Osteocyte (in vitro differentiated cells): ENCODE measurements at regions not wholly inside any gene's neighbourhood (a gene's known extent, or its start where the extent isn't known, plus 50 kb on each side); places are given as distances from the start of the nearest gene placed in this dataset.

Experiments
- DNase-seq: peaks from one replicate; pipeline ENCODE4 v3.0.0; 2021; ENCODE audit warnings: mixed read lengths; ENCODE audit not compliant: unreplicated experiment; ENCODE audit errors: extremely low spot score
- H3K27ac Mint-ChIP-seq: one replicate; pipeline ENCODE4 v1.8.0; 2021; ENCODE audit warnings: mild to moderate bottlenecking, mixed read lengths; ENCODE audit not compliant: unreplicated experiment
- H3K27me3 Mint-ChIP-seq: one replicate; pipeline ENCODE4 v1.8.0; 2021; ENCODE audit warnings: mixed read lengths; ENCODE audit not compliant: unreplicated experiment
- H3K36me3 Mint-ChIP-seq: one replicate; pipeline ENCODE4 v1.8.0; 2021; ENCODE audit warnings: mixed read lengths; ENCODE audit not compliant: unreplicated experiment
- H3K4me1 Mint-ChIP-seq: one replicate; pipeline ENCODE4 v1.8.0; 2021; ENCODE audit warnings: mixed read lengths; ENCODE audit not compliant: unreplicated experiment
- H3K4me3 Mint-ChIP-seq: one replicate; pipeline ENCODE4 v1.8.0; 2021; ENCODE audit warnings: mild to moderate bottlenecking, moderate library complexity, mixed read lengths; ENCODE audit not compliant: unreplicated experiment
- H3K9me3 Mint-ChIP-seq: one replicate; pipeline ENCODE4 v1.8.0; 2021; ENCODE audit warnings: mixed read lengths; ENCODE audit not compliant: unreplicated experiment
- TF ChIP-seq, protein P1 (sequence below): fragments of 200-600 bp; sonication (generic); IDR thresholded peaks from 2 replicates; pipeline ENCODE4 v1.5.0; 2021; ENCODE audit warnings: antibody characterized with exemption, mild to moderate bottlenecking, moderate library complexity

DNA sequence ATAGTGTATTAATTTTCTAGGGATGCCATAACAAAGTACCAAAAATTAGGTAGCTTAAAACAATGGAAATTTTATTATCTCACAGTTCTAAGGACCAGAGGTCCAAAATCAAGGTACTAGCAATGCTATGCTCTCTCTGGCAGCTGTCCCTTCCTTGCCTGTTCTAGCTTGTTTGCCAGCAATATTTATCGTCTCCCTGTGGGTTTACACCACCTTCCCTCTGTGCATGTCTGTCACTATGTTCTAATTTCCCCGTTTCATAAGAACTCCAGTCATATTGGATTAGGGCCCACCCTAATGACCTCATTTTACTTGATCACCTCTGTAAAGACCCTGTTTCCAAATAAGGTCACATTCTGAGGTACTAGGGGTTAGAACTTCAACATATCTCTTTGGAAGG, 217.2 kb downstream of the IBTK start:
- no peak for DNase-seq
- no peaks in the 10 kb centered on the region for H3K27me3 Mint-ChIP-seq
- H3K4me1 Mint-ChIP-seq: peaks cover 52% of the 10 kb centered on the region
- TF ChIP-seq, protein P1, sequence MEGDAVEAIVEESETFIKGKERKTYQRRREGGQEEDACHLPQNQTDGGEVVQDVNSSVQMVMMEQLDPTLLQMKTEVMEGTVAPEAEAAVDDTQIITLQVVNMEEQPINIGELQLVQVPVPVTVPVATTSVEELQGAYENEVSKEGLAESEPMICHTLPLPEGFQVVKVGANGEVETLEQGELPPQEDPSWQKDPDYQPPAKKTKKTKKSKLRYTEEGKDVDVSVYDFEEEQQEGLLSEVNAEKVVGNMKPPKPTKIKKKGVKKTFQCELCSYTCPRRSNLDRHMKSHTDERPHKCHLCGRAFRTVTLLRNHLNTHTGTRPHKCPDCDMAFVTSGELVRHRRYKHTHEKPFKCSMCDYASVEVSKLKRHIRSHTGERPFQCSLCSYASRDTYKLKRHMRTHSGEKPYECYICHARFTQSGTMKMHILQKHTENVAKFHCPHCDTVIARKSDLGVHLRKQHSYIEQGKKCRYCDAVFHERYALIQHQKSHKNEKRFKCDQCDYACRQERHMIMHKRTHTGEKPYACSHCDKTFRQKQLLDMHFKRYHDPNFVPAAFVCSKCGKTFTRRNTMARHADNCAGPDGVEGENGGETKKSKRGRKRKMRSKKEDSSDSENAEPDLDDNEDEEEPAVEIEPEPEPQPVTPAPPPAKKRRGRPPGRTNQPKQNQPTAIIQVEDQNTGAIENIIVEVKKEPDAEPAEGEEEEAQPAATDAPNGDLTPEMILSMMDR: no peak
- H3K9me3 Mint-ChIP-seq: peaks cover 4% of the 10 kb centered on the region
- H3K4me3 Mint-ChIP-seq: no peak overlapping the region
- no peaks in the 10 kb centered on the region for H3K36me3 Mint-ChIP-seq
- H3K27ac Mint-ChIP-seq: peak overlapping the region; percentile 89

DNA sequence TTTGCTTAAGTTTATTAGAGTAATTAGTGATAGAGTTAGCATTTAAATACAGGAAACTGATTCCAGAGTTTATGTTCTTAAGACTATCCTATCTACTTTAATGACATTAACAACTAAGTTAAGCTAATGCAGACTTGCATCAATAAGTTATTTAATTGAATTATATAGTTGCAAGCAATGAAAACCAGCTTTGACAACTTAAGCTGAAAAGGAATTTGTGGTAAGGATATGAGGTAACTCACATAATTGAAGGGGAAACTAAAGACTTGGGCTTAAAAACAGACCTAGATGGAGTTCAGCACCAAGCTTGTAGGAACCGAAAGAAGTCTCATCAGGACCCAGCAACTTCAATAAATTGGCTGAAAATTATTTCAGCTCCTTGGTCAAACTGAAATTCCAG, 222.3 kb downstream of the IBTK start:
- TF ChIP-seq, protein P1: no peak
- H3K36me3 Mint-ChIP-seq: no peaks in the 10 kb centered on the region
- no peaks in the 10 kb centered on the region for H3K27me3 Mint-ChIP-seq
- H3K4me3 Mint-ChIP-seq: no peak overlapping the region
- H3K4me1 Mint-ChIP-seq: peaks cover 12% of the 10 kb centered on the region
- DNase-seq: no peak
- H3K9me3 Mint-ChIP-seq: no peaks in the 10 kb centered on the region
- no peak overlapping the region for H3K27ac Mint-ChIP-seq

GRCh38 chr6:82022614-82023129, 224.9 kb downstream of the IBTK start:
- Mint-ChIP-seq H3K9me3 (no peaks in the 10 kb centered on the region), H3K4me1 (peaks cover 7% of the 10 kb centered on the region), H3K36me3 (no peaks in the 10 kb centered on the region), H3K4me3 (no peak overlapping the region), H3K27ac (no peak overlapping the region), H3K27me3 (no peaks in the 10 kb centered on the region)
- TF ChIP-seq, protein P1: no peak
- DNase-seq: no peak

DNA sequence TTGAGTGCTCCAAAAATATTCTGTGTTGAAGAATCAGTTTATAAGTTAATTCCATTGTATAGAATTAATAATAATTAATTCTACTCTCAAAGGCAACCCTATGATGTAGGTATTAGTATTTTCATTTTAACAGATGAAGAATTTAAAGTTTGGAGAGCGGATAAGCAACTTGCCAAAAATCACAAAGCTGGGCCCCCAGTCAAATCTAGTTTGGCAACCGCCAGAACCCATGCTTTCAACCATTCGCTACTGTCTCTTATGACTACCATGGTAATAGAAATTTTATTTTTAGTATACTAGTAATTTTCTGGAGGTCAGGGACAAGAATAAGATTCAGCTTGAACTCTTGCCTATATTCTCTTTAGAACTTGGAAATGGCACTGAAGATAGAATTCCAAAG, 229.8 kb downstream of the IBTK start:
- Mint-ChIP-seq H3K27me3 (no peaks in the 10 kb centered on the region), H3K4me3 (no peak overlapping the region), H3K4me1 (peaks cover 50% of the 10 kb centered on the region), H3K9me3 (no peaks in the 10 kb centered on the region), H3K27ac (peak overlapping the region; percentile 88), H3K36me3 (no peaks in the 10 kb centered on the region)
- no peak for DNase-seq
- TF ChIP-seq, protein P1: no peak

GRCh38 chr6:82017288-82017687, 230.3 kb downstream of the IBTK start:
- Mint-ChIP-seq H3K27ac (peak overlapping the region; percentile 88), H3K27me3 (no peaks in the 10 kb centered on the region), H3K36me3 (no peaks in the 10 kb centered on the region), H3K9me3 (no peaks in the 10 kb centered on the region), H3K4me1 (peaks cover 53% of the 10 kb centered on the region), H3K4me3 (no peak overlapping the region)
- TF ChIP-seq, protein P1: no peak
- DNase-seq: no peak
